A673 (cell line): ENCODE measurements at regions not wholly inside any gene's neighbourhood (a gene's known extent, or its start where the extent isn't known, plus 50 kb on each side); places are given as distances from the start of the nearest gene placed in this dataset.

ENCODE experiments used
- CTCF ChIP-seq: fragments of 300-800, 200-600 bp; sonication (generic); conservative IDR thresholded peaks from 2 replicates; pipeline ENCODE4 v1.5.1; 2017; ENCODE audit warnings: low read depth, mild to moderate bottlenecking, antibody characterized with exemption, low read length, moderate library complexity, mixed read lengths
- EZH2 ChIP-seq: fragments of 200-600 bp; sonication (generic); IDR thresholded peaks from 2 replicates; pipeline ENCODE4 v1.6.1; 2017; ENCODE audit warnings: borderline replicate concordance, low read depth, mild to moderate bottlenecking, mixed read lengths, antibody characterized with exemption, low read length; ENCODE audit not compliant: poor library complexity, severe bottlenecking

- TF ChIP-seq CTCF (no peak), EZH2 (no peak)
Observed at GRCh38 chr6:126945150-126945685, 173.3 kb upstream of the RSPO3 start.
